ENCODE measurements at regions not wholly inside any gene's neighbourhood (a gene's known extent, or its start where the extent isn't known, plus 50 kb on each side); places are given as distances from the start of the nearest gene placed in this dataset.

DNA sequence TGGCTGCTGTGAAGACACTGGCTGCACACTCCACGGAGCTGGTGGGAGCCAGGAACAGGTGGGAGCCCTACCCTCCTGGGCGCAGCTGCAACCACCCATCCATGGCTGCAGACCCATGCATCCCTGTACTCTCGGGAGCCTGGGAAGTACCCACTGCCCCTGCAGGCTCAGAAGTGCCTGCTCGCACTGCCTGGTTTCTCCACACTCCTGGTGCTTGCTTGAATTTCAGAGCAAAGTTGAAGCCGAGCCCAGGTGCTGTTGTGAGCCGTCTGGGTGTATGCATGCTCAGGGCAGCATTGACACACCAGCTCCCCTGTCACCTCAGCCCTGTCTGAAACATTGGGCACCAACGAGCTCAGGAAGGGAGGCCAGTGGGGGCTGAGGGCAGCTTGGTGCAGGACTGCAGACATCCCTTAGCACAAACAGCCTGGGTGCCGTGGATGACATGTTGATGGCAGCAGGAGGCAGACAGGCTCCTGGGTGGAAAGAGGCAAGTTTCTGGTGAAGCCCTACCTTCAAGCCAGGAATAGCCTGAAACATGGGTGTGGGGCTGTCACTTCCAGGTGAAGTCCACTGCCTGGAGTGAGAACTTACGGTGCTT, 585.9 kb downstream of the PCDH18 start:
- H3K9me2 ChIP-seq (replicated peaks; ENCODE audit: control insufficient read depth, low read length) = no peaks in the 10 kb centered on the region
- no peak for TF ChIP-seq EZH2phosphoT487 (IDR thresholded peaks at IDR 0.05; ENCODE audit: borderline replicate concordance, low read length)
- TF ChIP-seq, protein P1, sequence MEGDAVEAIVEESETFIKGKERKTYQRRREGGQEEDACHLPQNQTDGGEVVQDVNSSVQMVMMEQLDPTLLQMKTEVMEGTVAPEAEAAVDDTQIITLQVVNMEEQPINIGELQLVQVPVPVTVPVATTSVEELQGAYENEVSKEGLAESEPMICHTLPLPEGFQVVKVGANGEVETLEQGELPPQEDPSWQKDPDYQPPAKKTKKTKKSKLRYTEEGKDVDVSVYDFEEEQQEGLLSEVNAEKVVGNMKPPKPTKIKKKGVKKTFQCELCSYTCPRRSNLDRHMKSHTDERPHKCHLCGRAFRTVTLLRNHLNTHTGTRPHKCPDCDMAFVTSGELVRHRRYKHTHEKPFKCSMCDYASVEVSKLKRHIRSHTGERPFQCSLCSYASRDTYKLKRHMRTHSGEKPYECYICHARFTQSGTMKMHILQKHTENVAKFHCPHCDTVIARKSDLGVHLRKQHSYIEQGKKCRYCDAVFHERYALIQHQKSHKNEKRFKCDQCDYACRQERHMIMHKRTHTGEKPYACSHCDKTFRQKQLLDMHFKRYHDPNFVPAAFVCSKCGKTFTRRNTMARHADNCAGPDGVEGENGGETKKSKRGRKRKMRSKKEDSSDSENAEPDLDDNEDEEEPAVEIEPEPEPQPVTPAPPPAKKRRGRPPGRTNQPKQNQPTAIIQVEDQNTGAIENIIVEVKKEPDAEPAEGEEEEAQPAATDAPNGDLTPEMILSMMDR (IDR thresholded peaks at IDR 0.05; ENCODE audit: low read depth, low read length, poor library complexity, severe bottlenecking) = no peak
- H3K36me3 ChIP-seq (ENCODE audit: control insufficient read depth, low read length) = no peaks in the 10 kb centered on the region
- H3K27ac ChIP-seq (ENCODE audit: low read depth, low read length) = no peak overlapping the region
- no peaks in the 10 kb centered on the region for H4K20me1 ChIP-seq (ENCODE audit: control insufficient read depth, insufficient read depth, low read depth, low read length)
- no peak overlapping the region for H3K4me2 ChIP-seq (ENCODE audit: low read length)
- no peaks in the 10 kb centered on the region for H3K4me1 ChIP-seq (ENCODE audit: control insufficient read depth, low read length)
- H3K79me2 ChIP-seq (ENCODE audit: control insufficient read depth, low read length) = no peaks in the 10 kb centered on the region
- H3F3A ChIP-seq (ENCODE audit: control insufficient read depth, insufficient read depth) = no peaks in the 10 kb centered on the region
- H3K27me3 ChIP-seq (ENCODE audit: control insufficient read depth, low read length) = no peaks in the 10 kb centered on the region
- H3K9me3 ChIP-seq (ENCODE audit: control insufficient read depth, insufficient read depth, low read length) = peaks cover 2% of the 10 kb centered on the region; the same call in 1 of the 2 replicates
- H3K4me3 ChIP-seq (ENCODE audit: low read length) = no peak overlapping the region

DNA sequence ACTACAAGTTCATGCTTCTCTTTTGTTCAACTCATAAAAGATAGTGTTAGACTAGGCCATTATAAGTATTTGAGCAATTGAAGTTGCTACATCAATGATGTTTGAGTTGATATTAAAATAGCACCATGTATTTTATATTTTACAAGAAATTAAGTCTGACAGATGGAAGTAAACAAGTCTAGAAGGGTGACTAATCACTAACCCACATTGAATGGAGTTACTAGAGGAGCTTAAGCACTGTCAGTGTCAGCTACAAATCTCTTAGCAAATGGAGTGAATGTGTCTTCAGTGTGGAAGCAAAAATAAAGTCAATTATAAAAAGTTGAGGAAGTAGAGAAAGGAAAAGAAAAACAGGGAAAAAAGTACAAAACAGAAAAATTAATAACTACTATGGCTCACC, 592.5 kb downstream of the PCDH18 start:
- no peaks in the 10 kb centered on the region for H3F3A ChIP-seq (ENCODE audit: control insufficient read depth, insufficient read depth)
- H3K4me2 ChIP-seq (ENCODE audit: low read length) = no peak overlapping the region
- no peak overlapping the region for H3K4me3 ChIP-seq (ENCODE audit: low read length)
- H3K36me3 ChIP-seq (ENCODE audit: control insufficient read depth, low read length) = no peaks in the 10 kb centered on the region
- H3K27ac ChIP-seq (ENCODE audit: low read depth, low read length) = no peak overlapping the region
- no peaks in the 10 kb centered on the region for H3K4me1 ChIP-seq (ENCODE audit: control insufficient read depth, low read length)
- H3K27me3 ChIP-seq (ENCODE audit: control insufficient read depth, low read length) = no peaks in the 10 kb centered on the region
- no peaks in the 10 kb centered on the region for H3K9me3 ChIP-seq (ENCODE audit: control insufficient read depth, insufficient read depth, low read length)
- H3K79me2 ChIP-seq (ENCODE audit: control insufficient read depth, low read length) = no peaks in the 10 kb centered on the region
- no peaks in the 10 kb centered on the region for H4K20me1 ChIP-seq (ENCODE audit: control insufficient read depth, insufficient read depth, low read depth, low read length)
- H3K9me2 ChIP-seq (replicated peaks; ENCODE audit: control insufficient read depth, low read length) = no peaks in the 10 kb centered on the region
- TF ChIP-seq EZH2phosphoT487 (IDR thresholded peaks at IDR 0.05; ENCODE audit: borderline replicate concordance, low read length) = no peak
- TF ChIP-seq, protein P1 (IDR thresholded peaks at IDR 0.05; ENCODE audit: low read depth, low read length, poor library complexity, severe bottlenecking) = no peak

DNA sequence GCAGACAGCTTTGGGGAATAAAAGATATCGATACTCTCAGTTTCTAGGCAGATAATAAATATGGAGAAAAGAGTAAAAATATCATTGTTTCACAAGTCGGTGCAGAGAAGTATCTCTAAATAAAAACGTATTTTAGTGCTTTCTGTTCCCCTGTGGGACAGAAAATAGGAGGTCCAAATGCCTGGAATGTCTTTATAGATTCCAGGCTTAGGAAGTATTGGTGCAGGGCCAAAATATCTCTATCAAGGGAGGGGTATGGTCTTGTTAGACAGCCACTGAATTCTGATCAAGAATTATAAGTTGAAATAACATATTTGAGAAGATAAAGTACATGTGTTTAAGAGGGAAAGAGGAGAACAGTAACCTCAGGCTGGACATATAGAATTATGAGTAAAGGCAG, 596.4 kb downstream of the PCDH18 start:
- no peaks in the 10 kb centered on the region for H3K36me3 ChIP-seq (ENCODE audit: control insufficient read depth, low read length)
- no peaks in the 10 kb centered on the region for H3K4me1 ChIP-seq (ENCODE audit: control insufficient read depth, low read length)
- no peak for TF ChIP-seq EZH2phosphoT487 (IDR thresholded peaks at IDR 0.05; ENCODE audit: borderline replicate concordance, low read length)
- TF ChIP-seq, protein P1 (IDR thresholded peaks at IDR 0.05; ENCODE audit: low read depth, low read length, poor library complexity, severe bottlenecking) = no peak
- no peaks in the 10 kb centered on the region for H3K79me2 ChIP-seq (ENCODE audit: control insufficient read depth, low read length)
- no peaks in the 10 kb centered on the region for H3F3A ChIP-seq (ENCODE audit: control insufficient read depth, insufficient read depth)
- no peaks in the 10 kb centered on the region for H4K20me1 ChIP-seq (ENCODE audit: control insufficient read depth, insufficient read depth, low read depth, low read length)
- no peaks in the 10 kb centered on the region for H3K9me2 ChIP-seq (replicated peaks; ENCODE audit: control insufficient read depth, low read length)
- no peaks in the 10 kb centered on the region for H3K27me3 ChIP-seq (ENCODE audit: control insufficient read depth, low read length)
- H3K4me3 ChIP-seq (ENCODE audit: low read length) = no peak overlapping the region
- H3K27ac ChIP-seq (ENCODE audit: low read depth, low read length) = no peak overlapping the region
- H3K9me3 ChIP-seq (ENCODE audit: control insufficient read depth, insufficient read depth, low read length) = no peaks in the 10 kb centered on the region
- no peak overlapping the region for H3K4me2 ChIP-seq (ENCODE audit: low read length)
